CD4-positive, alpha-beta T cell (primary cell): ENCODE measurements at regions not wholly inside any gene's neighbourhood (a gene's known extent, or its start where the extent isn't known, plus 50 kb on each side); places are given as distances from the start of the nearest gene placed in this dataset.

Experiments used
- ATAC-seq: fragments of 200-7000 bp; cut with Tn5 transposase; one replicate; pipeline ENCODE4 v1.10.0; 2022; ENCODE audit warnings: mild to moderate bottlenecking; ENCODE audit not compliant: poor library complexity
- CTCF ChIA-PET: fragments of 350-600 bp; sonication (Branson Sonifier 250); formaldehyde crosslinking; loops from one replicate; lab custom pipeline; 2021; ENCODE audit warnings: antibody characterized with exemption, inconsistent platforms; lab: Charles Lee
- POLR2A ChIA-PET: fragments of 350-600 bp; sonication (Branson Sonifier 250); formaldehyde crosslinking; loops from one replicate; lab custom pipeline; 2021; ENCODE audit warnings: antibody characterized with exemption, inconsistent platforms; lab: Charles Lee
- DNase-seq, 14 experiments: peaks; one replicate each; pipeline ENCODE4 v3.0.0-alpha.2; 2013 to 2020; ENCODE audit warnings: mixed read lengths in 2 of 14
- H3K27ac ChIP-seq, 2 donors: one replicate each; pipeline versions ENCODE4 v1.5.1 to v1.7.0; 2013; ENCODE audit warnings: low read length in 2 of 2, low read depth in 1 of 2, mild to moderate bottlenecking in 1 of 2
- H3K27me3 ChIP-seq, 2 experiments: 1 replicate in 1 of 2; 2 replicates in 1 of 2; pipeline versions ENCODE4 v1.6.1 to v1.7.0; 2013; ENCODE audit warnings: low read length in 2 of 2, control low read depth in 1 of 2, mild to moderate bottlenecking in 1 of 2, moderate library complexity in 1 of 2; ENCODE audit not compliant: insufficient read depth in 2 of 2, control insufficient read depth in 1 of 2
- H3K36me3 ChIP-seq: one replicate; pipeline ENCODE4 v1.6.1; 2013; ENCODE audit warnings: low read length, control low read depth; ENCODE audit not compliant: insufficient read depth
- H3K4me1 ChIP-seq: one replicate; pipeline ENCODE4 v1.6.1; 2013; ENCODE audit warnings: low read length, control low read depth; ENCODE audit not compliant: insufficient read depth
- H3K4me3 ChIP-seq: one replicate; pipeline ENCODE4 v1.5.1; 2013; ENCODE audit warnings: mild to moderate bottlenecking, low read length, moderate library complexity
- H3K9me3 ChIP-seq, 2 experiments: 1 replicate in 1 of 2; 2 replicates in 1 of 2; pipeline versions ENCODE4 v1.6.1 to v1.7.0; 2013; ENCODE audit warnings: low read length in 2 of 2, mild to moderate bottlenecking in 2 of 2, control low read depth in 1 of 2, moderate library complexity in 1 of 2; ENCODE audit not compliant: control insufficient read depth in 1 of 2, insufficient read depth in 1 of 2
- H3K27ac Mint-ChIP-seq: one replicate; pipeline ENCODE4 v1.8.0; 2020; ENCODE audit warnings: mixed read lengths
- H3K27me3 Mint-ChIP-seq: one replicate; pipeline ENCODE4 v1.8.0; 2021; ENCODE audit warnings: mixed read lengths
- H3K36me3 Mint-ChIP-seq: one replicate; pipeline ENCODE4 v1.8.0; 2021; ENCODE audit warnings: low read depth, mixed read lengths
- H3K4me1 Mint-ChIP-seq: one replicate; pipeline ENCODE4 v1.8.0; 2021; ENCODE audit warnings: low read depth, mixed read lengths
- H3K4me3 Mint-ChIP-seq: one replicate; pipeline ENCODE4 v1.8.0; 2020; ENCODE audit warnings: mild to moderate bottlenecking, mixed read lengths
- H3K9me3 Mint-ChIP-seq: one replicate; pipeline ENCODE4 v1.8.0; 2020; ENCODE audit warnings: mixed read lengths
- CTCF ChIP-seq: fragments of 200-600 bp; IDR thresholded peaks from one replicate; pipeline ENCODE4 v1.8.0; 2022; ENCODE audit warnings: antibody characterized with exemption, mild to moderate bottlenecking
- intact Hi-C, 2 experiments: fragments of 100-400 bp; cut with DNase I in 1 of 2; cut with micrococcal nuclease in 1 of 2; formaldehyde crosslinking; loops; one replicate each; pipeline versions ENCODE4 v1.15.1 to v1.9.0; 2023 to 2025; cut with DNase I, micrococcal nuclease

- no peaks in the 10 kb centered on the region for H3K36me3 ChIP-seq
- H3K9me3 ChIP-seq: peaks cover 0 to 5% of the 10 kb centered on the region in 2 experiments
- intact Hi-C loops: no loop called here
- ChIA-PET POLR2A (no interaction called here), CTCF (no interaction called here)
- no peak for TF ChIP-seq CTCF
- no peaks in the 10 kb centered on the region for H3K4me1 Mint-ChIP-seq
- no peaks in the 10 kb centered on the region for H3K27me3 Mint-ChIP-seq
- H3K9me3 Mint-ChIP-seq: peaks cover 8% of the 10 kb centered on the region
- no peaks in the 10 kb centered on the region for H3K27me3 ChIP-seq
- ATAC-seq (no peak), DNase-seq (no peak)
- no peak overlapping the region for H3K27ac Mint-ChIP-seq
- no peak overlapping the region for H3K4me3 Mint-ChIP-seq
- H3K4me1 ChIP-seq: no peaks in the 10 kb centered on the region
- H3K36me3 Mint-ChIP-seq: no peaks in the 10 kb centered on the region
- H3K4me3 ChIP-seq: no peak overlapping the region
- no peak overlapping the region for H3K27ac ChIP-seq
These were observed 138.9 kb upstream of the SLC13A1 start for GRCh38 chr7:123338688-123339087.

- no peak overlapping the region for H3K4me3 Mint-ChIP-seq
- CTCF ChIA-PET: no interaction called here
These were observed 130.3 kb upstream of the SLC13A1 start for GRCh38 chr7:123329988-123330643.

GRCh38 chr7:123327661-123328060 lies 127.9 kb upstream of the SLC13A1 start:
- H3K27ac Mint-ChIP-seq: no peak overlapping the region
- no peak for DNase-seq
- Histone ChIP-seq H3K27me3 (no peaks in the 10 kb centered on the region), H3K9me3 (peaks cover 5 to 10% of the 10 kb centered on the region in 2 experiments), H3K36me3 (no peaks in the 10 kb centered on the region), H3K27ac (no peak overlapping the region), H3K4me3 (no peak overlapping the region), H3K4me1 (no peaks in the 10 kb centered on the region)
- no peaks in the 10 kb centered on the region for H3K36me3 Mint-ChIP-seq
- no peaks in the 10 kb centered on the region for H3K4me1 Mint-ChIP-seq
- no peak overlapping the region for H3K4me3 Mint-ChIP-seq
- intact Hi-C loops: no loop called here
- ATAC-seq: no peak
- H3K27me3 Mint-ChIP-seq: no peaks in the 10 kb centered on the region
- no peak for TF ChIP-seq CTCF
- CTCF ChIA-PET: no interaction called here
- peaks cover 16% of the 10 kb centered on the region for H3K9me3 Mint-ChIP-seq
- POLR2A ChIA-PET: no interaction called here

More at GRCh38 chr7:123329988-123330643, 130.3 kb upstream of the SLC13A1 start:
- peaks cover 0 to 10% of the 10 kb centered on the region in 2 experiments for H3K9me3 ChIP-seq
- H3K27me3 ChIP-seq: no peaks in the 10 kb centered on the region
- intact Hi-C loops: no loop called here
- H3K27ac ChIP-seq: no peak overlapping the region
- peaks cover 5% of the 10 kb centered on the region for H3K9me3 Mint-ChIP-seq
- no peak overlapping the region for H3K27ac Mint-ChIP-seq
- no peaks in the 10 kb centered on the region for H3K36me3 Mint-ChIP-seq
- no peak for TF ChIP-seq CTCF
- no peaks in the 10 kb centered on the region for H3K36me3 ChIP-seq
- H3K4me1 ChIP-seq: no peaks in the 10 kb centered on the region
- H3K27me3 Mint-ChIP-seq: no peaks in the 10 kb centered on the region
- DNase-seq: no peak
- no peak for ATAC-seq
- H3K4me1 Mint-ChIP-seq: no peaks in the 10 kb centered on the region
- H3K4me3 ChIP-seq: no peak overlapping the region
- POLR2A ChIA-PET: no interaction called here
